HG03575 (cell line): ENCODE measurements at regions not wholly inside any gene's neighbourhood (a gene's known extent, or its start where the extent isn't known, plus 50 kb on each side); places are given as distances from the start of the nearest gene placed in this dataset.

Source experiments
- ATAC-seq: cut with Tn5 transposase; IDR thresholded peaks from one replicate; pipeline ENCODE4 v1.9.1; 2021; ENCODE audit not compliant: unreplicated experiment, insufficient number of reproducible peaks, low FRiP score; ENCODE audit errors: extremely low read depth

DNA sequence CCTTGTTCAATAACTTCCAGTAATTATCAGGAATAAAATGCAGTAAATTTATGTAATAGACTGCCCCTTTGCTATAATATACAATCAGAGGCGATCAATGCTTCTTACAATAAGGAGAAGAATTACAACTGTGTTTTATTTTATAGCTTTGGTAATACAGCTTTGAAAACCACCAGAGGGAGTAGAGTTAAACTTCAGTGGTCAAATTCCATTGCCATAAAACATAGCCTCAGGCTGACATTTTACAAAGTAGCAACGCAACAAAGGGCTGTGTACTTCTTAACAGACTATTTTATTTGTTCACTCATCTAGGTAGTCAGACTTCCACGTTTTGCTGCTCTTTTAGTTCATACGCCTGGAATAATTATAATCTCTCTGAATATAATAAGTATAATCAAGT lies 58.5 kb downstream of the TEX13C start:
- ATAC-seq = no peak

- ATAC-seq = no peak
Measured at GRCh38 chrX:125378770-125379169, 59.1 kb downstream of the TEX13C start.

DNA sequence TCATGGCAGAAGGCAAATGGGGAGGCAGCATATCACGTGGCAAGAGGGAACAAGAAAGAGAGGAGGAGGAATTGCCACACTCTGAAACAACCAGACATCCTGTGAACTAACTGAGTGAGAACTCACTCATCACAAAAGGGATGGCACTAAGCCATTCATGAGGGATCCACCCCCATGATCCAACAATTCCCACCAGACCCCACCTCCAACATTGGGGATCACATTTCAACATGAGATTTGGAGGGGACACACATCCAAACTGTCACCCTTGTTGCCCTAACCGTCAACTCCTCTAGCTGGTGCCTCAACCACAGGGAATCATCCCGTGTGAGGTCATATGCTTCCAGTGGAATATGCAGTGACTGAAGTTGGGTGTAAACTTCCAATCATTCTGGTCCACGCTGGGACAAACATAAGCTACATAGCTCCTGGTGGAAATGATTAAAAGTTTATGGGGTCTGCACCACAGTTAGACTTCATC lies 62.5 kb downstream of the TEX13C start:
- ATAC-seq = no peak

DNA sequence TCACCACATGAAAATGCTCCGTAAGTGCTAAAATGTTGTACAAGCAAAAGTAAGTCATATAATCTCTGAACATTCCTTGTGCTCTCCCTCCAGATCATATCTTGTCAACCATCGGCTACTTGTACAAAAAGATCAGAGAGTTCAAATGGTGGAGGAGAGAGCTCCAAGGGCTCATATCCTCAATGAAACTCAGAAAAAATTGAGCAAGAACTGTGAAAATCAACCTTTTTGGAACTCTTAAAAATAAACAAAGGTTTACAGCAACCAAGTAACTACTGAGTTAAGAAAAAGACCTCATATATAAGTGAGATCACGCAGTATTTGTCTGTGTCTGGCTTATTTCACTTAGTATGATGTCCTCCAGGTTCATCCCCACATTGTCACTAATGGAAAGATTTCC lies 63.2 kb downstream of the TEX13C start:
- no peak for ATAC-seq

DNA sequence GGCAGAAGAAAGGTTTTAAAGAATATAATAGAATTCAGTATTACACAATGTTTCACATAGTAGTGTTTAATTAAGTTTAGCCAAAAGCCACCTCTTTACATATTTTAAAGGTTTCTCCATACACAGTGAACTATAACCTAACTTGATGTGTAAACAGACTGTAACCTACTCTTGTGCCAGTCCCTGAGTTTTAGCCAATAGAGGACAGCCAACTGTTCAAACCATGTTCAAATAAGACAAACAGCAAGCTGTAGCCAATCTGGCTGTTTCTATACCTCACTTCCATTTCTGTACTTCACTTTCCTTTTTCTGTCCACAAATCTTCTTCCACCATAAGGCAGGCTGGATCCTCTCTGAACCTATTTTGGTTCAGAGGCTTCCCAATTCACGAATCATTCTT lies 65.2 kb downstream of the TEX13C start:
- no peak for ATAC-seq

DNA sequence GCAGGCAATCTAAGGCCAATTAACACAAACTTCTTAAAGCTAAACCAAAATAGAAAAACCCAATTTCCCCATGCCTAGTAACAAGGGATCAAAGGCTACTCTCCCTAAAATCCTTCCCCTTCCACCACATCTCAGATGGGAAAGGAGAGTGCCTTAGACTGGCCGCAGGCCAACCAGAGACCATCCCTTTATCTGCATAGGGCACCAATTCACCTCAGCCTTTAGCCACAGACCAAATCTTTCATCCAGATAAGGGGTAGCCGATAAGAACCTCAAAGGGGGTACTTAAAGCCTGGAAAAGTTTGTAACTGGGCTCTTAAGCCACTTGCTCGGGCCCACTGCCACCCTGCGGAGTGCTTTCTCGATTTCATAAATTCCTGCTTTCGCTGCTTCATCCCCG lies 68.3 kb downstream of the TEX13C start:
- no peak for ATAC-seq

DNA sequence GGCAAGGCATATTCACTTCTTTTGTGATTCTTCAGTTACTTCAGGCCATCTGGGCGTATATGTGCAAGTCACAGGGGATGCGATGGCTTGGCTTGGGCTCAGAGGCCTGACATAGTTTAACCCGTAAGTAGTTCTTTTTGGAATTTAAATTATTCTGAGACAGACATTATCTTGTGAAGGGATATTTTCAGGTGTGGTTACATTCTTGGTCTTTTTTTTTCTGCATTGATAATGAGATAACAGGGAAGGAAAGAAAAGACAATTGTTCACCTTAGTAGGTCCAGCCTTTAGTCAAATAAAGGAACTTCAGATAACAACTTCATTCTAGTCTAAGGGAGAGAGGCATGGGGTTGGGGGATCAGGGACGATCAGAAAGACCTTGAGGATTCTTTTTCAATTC lies 74.8 kb downstream of the TEX13C start:
- ATAC-seq = no peak

- ATAC-seq = no peak
Measured at GRCh38 chrX:125395626-125396025, 76.0 kb downstream of the TEX13C start.

- no peak for ATAC-seq
Measured at GRCh38 chrX:125398959-125399440, 79.3 kb downstream of the TEX13C start.

DNA sequence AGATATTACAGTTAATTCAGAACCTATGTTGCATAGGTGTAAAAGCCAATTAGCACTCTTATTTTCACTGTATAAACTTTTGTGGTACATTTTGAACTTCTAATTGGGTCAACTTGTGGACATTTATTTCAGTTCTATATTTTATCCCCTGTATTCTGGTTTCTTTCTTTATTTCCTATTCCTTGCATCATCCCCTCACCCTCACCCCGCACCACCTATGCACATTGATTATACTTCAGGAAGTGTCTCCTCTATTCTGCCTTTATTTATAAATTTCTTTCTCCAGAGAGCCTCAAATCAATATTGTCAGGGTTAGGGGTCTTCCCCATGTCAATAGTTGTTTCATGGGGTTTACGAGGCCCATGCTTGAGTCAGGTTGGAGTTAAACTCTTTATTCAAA lies 83.1 kb downstream of the TEX13C start:
- ATAC-seq = no peak

DNA sequence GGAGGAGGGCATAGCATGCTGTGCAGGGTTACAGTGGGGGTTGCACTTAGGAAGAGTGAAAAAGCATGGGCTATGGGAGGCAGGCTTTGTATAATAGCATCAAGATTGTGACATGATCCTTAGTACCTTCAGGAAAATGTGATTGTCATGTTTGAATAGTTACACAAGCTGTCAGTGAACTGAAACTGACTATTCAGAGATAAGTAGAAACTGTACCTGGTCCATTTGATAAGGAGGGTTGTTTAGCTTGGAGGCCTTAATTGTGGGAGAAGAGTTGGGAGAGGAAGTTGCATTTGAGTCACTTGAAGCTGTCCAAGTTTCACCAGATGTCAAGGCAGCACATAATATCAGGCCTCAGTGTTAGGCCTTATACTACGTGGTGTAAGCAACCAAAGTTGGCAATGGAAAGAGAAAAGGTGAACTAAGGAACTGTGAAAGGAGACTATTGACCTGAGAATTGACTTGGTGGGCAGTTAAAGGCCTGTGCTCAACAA lies 85.0 kb downstream of the TEX13C start:
- no peak for ATAC-seq

GRCh38 chrX:125405339-125405738 lies 85.7 kb downstream of the TEX13C start:
- no peak for ATAC-seq

GRCh38 chrX:125407314-125407713 lies 87.6 kb downstream of the TEX13C start:
- no peak for ATAC-seq

GRCh38 chrX:125420809-125421208 lies 101.1 kb downstream of the TEX13C start:
- ATAC-seq = no peak

- no peak for ATAC-seq
Measured at GRCh38 chrX:125422986-125423385, 103.3 kb downstream of the TEX13C start.

DNA sequence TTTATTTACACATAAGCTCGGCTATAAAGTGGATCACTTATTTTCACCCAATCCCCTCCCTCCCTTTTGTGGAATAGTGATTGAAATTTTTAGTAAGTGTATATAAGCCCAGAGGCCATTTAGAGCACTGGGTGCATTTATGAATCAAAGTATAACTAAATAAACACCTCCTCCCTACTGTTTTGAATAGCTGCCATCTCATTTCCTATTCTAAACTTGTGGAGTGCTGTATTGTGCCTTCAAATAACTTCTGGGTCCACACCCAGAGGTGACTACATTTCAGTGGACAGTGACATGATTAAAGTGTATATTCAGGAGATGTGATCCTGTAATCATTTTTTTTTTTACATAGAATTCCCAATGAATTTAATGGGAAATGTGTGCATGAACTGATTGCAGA lies 104.9 kb downstream of the TEX13C start:
- ATAC-seq = no peak

DNA sequence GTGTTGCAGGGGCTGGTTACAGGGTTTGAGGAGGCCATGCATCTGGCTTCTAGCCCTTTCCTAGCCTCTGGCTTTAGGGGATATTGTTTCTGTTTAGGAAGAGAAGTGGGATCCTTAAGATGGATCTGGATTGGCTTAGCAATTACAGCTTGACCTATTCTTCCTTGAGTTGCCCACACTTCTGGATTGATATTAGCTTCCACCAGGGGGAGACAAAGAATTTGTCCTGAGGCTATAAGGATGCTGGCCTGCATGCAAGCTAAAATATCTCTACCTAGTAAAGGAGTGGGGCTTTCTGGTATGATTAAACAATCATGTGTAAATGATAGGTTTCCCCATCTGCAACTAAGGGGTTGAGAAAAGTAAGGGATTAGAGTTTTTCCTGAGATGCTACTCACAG lies 117.2 kb downstream of the TEX13C start:
- no peak for ATAC-seq

- ATAC-seq = no peak
Measured at GRCh38 chrX:125439194-125439849, 119.7 kb downstream of the TEX13C start.

DNA sequence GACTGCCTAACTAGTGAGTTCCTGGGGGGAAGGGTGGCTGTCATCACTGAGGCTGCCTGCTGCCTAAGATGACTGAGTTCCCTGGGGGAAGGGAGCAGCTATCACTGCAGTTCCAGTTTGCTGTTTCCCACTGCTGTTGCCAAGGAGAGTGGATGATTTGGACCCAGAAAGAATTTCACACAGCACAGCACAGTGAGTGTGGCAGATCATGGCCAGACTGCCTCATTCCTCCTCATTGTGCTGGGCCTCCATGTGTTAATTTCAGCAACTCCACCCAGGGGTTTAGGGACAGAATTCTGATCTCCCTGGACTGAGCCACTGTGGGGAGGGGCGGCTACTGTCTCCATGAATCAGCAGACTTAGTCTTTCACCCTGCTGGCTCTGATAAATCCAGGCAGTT lies 125.0 kb downstream of the TEX13C start:
- no peak for ATAC-seq

- no peak for ATAC-seq
Measured at GRCh38 chrX:125475482-125475881, 155.8 kb downstream of the TEX13C start.

DNA sequence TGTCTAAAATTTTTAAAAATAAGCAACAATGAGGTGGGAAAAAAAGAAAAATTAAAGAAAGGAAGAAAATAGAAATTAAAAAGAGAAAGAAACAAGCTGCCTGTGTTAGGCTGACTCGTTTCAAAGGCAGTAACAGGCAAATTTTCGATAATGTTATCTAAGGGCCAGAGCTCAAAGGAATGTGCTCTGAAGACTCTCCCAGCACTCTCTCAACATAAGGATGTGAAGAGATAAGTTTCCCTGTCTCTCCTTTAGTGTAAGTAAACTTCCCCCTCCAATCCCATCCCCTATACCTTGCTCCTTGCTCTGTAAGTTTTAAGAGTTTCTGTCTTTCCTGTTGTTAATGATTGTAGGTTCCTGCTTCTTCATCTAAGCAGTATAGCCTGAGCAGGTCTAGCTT lies 172.8 kb downstream of the TEX13C start:
- ATAC-seq = no peak
